Duodenal mucosa (tissue), 2 donors: ENCODE measurements at regions not wholly inside any gene's neighbourhood (a gene's known extent, or its start where the extent isn't known, plus 50 kb on each side); places are given as distances from the start of the nearest gene placed in this dataset.

Experiments used
- H3K27ac ChIP-seq: one replicate; pipeline ENCODE4 v1.7.0; 2013; ENCODE audit warnings: low read depth, low read length
- H3K27me3 ChIP-seq, 2 donors: one replicate each; pipeline ENCODE4 v1.7.0; 2013; ENCODE audit warnings: low read length in 2 of 2, control low read depth in 1 of 2; ENCODE audit not compliant: insufficient read depth in 2 of 2, control insufficient read depth in 1 of 2
- H3K36me3 ChIP-seq, 2 donors: one replicate each; pipeline ENCODE4 v1.7.0; 2013; ENCODE audit warnings: low read length in 2 of 2, control low read depth in 1 of 2; ENCODE audit not compliant: insufficient read depth in 2 of 2, control insufficient read depth in 1 of 2
- H3K4me1 ChIP-seq, 2 donors: one replicate each; pipeline ENCODE4 v1.7.0; 2013; ENCODE audit warnings: low read length in 2 of 2, control low read depth in 1 of 2; ENCODE audit not compliant: insufficient read depth in 2 of 2, control insufficient read depth in 1 of 2
- H3K4me3 ChIP-seq, 2 donors: one replicate each; pipeline ENCODE4 v1.7.0; 2013; ENCODE audit warnings: low read length in 2 of 2, low read depth in 1 of 2
- H3K9ac ChIP-seq, 2 donors: one replicate each; pipeline ENCODE4 v1.7.0; 2013; ENCODE audit warnings: low read length in 2 of 2, low read depth in 1 of 2
- H3K9me3 ChIP-seq, 2 donors: one replicate each; pipeline ENCODE4 v1.7.0; 2013; ENCODE audit warnings: low read length in 2 of 2, control low read depth in 1 of 2; ENCODE audit not compliant: control insufficient read depth in 1 of 2

DNA sequence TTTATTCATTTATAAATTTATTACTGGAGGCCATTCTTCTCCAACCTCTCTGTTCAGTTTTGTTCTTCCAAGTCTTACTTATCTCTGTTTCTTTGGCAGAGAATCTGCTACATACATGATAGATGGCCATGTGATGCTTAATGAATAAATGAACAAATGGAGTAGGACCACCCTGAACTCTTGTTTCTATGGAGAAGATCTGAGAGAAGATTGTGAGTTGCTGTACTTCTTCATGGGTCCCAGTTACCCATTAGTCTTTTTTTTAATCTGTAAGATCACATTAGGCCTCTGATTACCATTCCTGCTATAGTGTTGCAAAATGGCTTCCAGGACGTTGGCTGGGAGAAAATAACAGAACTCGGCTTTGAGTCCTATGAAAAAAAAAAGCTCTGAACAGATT is 191.9 kb upstream of the SYNPR start:
- Histone ChIP-seq H3K9me3 (no peaks in the 10 kb centered on the region), H3K36me3 (no peaks in the 10 kb centered on the region), H3K9ac (no peak overlapping the region), H3K27me3 (no peaks in the 10 kb centered on the region), H3K4me1 (no peaks in the 10 kb centered on the region), H3K27ac (no peak overlapping the region), H3K4me3 (no peak overlapping the region)

DNA sequence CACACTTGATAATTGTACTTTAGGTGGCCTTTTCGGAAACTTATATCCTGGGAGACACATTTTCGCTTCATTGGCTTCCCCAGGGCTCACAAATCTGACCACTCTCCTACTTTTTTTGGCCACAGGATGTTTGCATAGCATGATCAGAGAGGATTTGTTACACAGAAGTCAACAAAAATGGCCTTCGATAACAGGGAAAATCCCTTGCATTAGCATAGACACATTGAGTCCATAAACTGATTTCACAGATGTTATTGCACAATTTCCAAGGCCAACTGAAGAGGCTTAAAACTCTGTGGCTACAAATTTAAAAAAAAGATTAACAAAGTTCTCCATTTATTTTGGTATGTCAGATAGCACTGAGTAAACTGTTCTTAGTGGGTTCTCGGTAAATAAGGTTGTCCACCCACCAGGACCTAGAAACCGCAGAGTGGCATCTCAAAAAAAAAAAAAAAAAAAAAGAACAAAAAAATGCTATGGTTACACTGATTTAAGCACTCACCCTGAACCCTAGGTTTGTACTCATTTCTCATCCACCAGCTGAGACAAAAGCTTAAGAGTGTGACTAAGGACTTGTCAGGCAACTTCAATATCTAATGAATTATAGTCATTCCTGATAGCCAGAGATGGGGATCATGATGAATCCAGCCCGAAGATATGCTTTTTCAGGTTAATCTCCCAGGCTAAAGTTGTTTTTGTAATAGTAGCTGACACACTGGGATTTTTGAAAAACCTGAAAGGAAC is 188.9 kb upstream of the SYNPR start:
- Histone ChIP-seq H3K27ac (no peak overlapping the region), H3K9me3 (no peaks in the 10 kb centered on the region), H3K27me3 (no peaks in the 10 kb centered on the region), H3K36me3 (no peaks in the 10 kb centered on the region), H3K4me3 (no peak overlapping the region), H3K4me1 (no peaks in the 10 kb centered on the region), H3K9ac (no peak overlapping the region)

DNA sequence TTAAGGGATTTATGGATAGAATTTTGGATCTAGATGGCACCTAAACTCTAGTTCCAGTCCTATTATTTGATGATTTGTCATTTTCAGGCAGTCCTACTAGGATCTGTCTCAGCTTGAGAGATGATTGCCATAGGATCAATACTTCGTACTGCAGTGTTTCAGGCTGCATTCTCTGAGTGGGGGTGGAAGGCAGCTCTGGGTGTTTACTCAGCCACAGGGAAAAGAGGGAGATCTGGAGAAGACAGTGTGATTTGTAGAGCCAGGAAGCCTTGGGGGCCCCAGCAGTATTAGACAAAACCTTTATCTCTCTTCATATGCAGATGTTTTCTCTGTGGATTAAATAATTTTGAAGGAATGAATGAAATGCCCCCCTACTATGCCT is 188.4 kb upstream of the SYNPR start:
- Histone ChIP-seq H3K27ac (no peak overlapping the region), H3K36me3 (no peaks in the 10 kb centered on the region), H3K4me1 (no peaks in the 10 kb centered on the region), H3K4me3 (no peak overlapping the region), H3K9me3 (no peaks in the 10 kb centered on the region), H3K9ac (no peak overlapping the region), H3K27me3 (no peaks in the 10 kb centered on the region)

DNA sequence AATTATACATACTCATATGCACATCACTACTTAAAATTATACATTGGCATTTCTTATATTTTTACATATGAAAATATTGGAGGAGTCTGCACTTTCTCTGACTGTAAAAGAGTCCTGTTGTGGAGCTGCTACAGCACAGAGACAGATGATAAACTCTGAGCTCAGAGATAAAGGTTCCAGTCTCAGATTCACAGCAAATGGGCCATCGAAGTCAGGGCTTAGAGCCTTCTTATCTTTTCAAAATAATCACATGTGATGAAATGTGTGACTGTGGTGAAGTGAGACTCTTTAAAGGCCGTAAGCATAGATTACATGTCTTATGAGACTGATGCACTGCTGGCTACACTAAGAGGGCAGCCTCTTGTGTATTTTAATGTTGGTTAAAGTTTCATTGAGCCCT is 187.5 kb upstream of the SYNPR start:
- Histone ChIP-seq H3K9ac (no peak overlapping the region), H3K36me3 (no peaks in the 10 kb centered on the region), H3K4me1 (no peaks in the 10 kb centered on the region), H3K4me3 (no peak overlapping the region), H3K9me3 (no peaks in the 10 kb centered on the region), H3K27me3 (no peaks in the 10 kb centered on the region), H3K27ac (no peak overlapping the region)

DNA sequence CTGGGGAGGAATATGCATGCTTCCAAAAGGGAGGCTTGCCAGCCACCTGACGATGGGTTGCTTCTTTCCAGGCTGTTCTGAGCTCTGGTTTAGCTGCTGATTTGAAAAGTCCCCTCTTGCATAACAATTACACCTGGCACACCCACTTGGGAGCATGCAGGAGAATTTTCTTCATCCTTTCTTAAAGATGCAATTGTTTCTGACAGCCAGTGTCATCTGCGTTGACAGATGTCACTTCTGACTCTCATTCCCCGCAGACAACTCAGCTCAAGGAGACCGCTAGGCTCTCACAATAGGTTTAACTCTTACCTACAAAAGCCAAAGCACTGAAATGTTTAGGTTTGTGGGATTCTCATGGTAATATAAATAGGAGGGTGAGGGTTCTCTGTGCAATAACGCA is 185.6 kb upstream of the SYNPR start:
- no peaks in the 10 kb centered on the region for H3K36me3 ChIP-seq
- H3K4me1 ChIP-seq: no peaks in the 10 kb centered on the region
- H3K9ac ChIP-seq: no peak overlapping the region
- H3K27ac ChIP-seq: no peak overlapping the region
- no peak overlapping the region for H3K4me3 ChIP-seq
- no peaks in the 10 kb centered on the region for H3K9me3 ChIP-seq
- H3K27me3 ChIP-seq: no peaks in the 10 kb centered on the region

DNA sequence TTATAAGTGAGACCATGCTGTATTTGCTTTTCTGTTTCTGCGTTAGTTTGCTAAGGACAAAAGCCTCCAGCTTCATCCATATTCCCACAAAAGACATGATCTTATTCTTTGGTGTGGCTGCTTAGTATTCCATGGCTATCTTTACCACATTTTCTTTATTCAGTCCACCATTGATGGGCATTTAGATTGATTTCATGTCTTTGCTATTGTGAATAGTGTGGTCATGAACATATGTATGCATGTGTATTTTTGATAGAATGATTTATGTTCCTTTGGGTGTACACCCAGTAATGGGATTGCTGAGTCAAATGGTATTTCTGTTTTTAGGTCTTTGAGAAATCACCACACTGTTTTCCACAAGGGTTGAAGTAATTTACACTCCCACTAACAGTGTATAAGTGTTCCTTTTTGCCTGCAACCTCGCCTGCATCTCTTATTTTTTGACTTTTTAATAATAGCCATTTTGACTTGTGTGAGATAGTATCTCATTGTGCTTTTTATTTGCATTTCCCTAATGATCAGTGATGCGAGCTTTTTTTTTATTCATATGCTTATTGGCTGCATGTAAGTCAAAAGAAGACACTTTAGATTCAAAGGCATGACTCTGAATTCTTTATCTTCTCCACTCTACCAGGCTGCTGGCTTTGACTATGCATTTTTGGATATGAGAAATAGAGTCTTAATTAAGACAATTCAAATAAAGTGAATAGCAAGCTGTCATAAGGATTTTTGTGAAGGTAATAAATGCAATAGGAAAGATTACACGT is 183.3 kb upstream of the SYNPR start:
- no peak overlapping the region for H3K27ac ChIP-seq

DNA sequence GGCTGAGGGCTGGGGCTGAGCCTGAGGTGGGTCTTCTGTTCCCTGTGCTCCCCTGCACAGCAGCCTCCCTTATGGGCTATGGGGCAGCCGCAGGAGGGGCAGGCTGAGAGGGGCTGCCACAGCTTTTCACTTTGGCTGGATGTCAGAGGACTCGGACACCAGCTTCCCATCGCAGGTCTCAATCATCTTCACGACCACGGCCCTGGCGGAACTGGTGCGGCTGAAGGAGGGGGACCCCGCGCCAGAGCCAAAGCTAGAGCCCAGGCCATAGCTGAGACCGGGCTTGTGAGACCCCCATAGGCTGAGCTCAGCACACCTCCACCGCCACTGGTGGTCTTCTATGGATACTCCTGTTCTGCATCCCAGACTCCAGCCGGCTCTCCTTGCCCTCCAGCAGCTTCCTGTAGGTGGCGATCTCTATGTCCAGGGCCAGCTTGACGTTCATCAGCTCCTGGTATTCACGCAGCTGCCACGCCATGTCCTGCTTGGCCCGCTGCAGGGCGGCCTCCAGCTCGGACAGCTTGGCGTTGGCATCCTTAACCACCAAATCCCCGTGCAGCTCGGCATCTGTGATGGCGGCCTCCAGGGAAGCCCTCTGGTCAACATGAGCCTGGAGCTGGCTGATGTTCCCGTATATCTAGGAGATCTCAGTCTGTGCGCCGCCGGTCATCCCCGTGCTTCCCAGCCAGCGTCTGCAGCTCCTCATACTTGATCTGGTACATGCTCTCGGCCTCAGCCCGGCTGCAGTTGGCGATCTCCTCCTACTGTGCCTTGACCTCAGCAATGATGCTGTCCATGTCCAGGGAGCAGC is 181.7 kb upstream of the SYNPR start:
- Histone ChIP-seq H3K36me3 (no peaks in the 10 kb centered on the region), H3K27me3 (no peaks in the 10 kb centered on the region), H3K9me3 (no peaks in the 10 kb centered on the region), H3K4me3 (no peak overlapping the region), H3K27ac (no peak overlapping the region), H3K9ac (no peak overlapping the region), H3K4me1 (no peaks in the 10 kb centered on the region)

More for the DNA sequence above, 183.3 kb upstream of the SYNPR start:
- no peak overlapping the region for H3K4me3 ChIP-seq
- H3K9ac ChIP-seq: no peak overlapping the region
- no peaks in the 10 kb centered on the region for H3K27me3 ChIP-seq
- no peaks in the 10 kb centered on the region for H3K36me3 ChIP-seq
- no peaks in the 10 kb centered on the region for H3K9me3 ChIP-seq
- no peaks in the 10 kb centered on the region for H3K4me1 ChIP-seq

DNA sequence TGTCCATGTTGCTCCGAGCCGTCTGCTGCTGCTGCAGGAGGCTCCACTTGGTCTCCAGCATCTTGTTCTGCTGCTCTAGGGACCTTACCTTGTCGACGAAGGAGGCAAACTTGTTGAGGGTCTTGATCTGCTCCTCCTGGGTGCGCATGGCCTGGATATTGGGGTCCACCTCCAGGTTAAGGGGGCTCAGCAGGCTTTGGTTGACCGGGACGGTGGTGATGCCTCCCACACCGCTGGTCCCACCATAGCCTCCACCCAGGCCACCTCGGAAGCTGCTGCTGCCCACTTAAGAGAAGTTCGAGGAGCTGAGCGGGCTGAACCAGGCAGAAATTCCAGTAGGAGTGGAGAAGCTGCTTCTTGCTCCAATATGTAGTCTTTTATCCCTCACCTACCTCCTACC is 180.7 kb upstream of the SYNPR start:
- no peak overlapping the region for H3K4me3 ChIP-seq
- no peaks in the 10 kb centered on the region for H3K27me3 ChIP-seq
- H3K9me3 ChIP-seq: no peaks in the 10 kb centered on the region
- H3K9ac ChIP-seq: no peak overlapping the region
- no peaks in the 10 kb centered on the region for H3K4me1 ChIP-seq
- no peaks in the 10 kb centered on the region for H3K36me3 ChIP-seq
- H3K27ac ChIP-seq: no peak overlapping the region

DNA sequence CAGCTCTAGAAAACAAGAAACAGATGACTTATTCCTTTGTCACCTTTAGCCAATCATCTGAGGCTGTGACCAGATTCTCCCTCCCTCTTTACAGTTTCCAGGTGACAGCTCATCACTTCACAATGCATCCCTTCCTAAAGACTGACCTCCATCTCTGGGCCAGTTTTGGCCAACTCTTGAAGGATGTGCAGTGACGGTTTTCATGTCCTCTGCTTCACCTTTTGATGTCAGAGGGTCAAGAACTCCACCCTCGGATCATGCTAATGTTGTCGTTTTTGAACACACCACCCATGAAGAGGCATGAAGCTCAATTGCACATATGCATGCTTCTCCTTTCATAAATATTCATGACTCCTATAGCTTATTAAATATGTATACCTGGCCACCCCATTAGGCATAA is 161.2 kb upstream of the SYNPR start:
- Histone ChIP-seq H3K4me1 (no peaks in the 10 kb centered on the region), H3K27ac (no peak overlapping the region), H3K27me3 (no peaks in the 10 kb centered on the region), H3K36me3 (no peaks in the 10 kb centered on the region), H3K4me3 (no peak overlapping the region), H3K9me3 (no peaks in the 10 kb centered on the region), H3K9ac (no peak overlapping the region)

DNA sequence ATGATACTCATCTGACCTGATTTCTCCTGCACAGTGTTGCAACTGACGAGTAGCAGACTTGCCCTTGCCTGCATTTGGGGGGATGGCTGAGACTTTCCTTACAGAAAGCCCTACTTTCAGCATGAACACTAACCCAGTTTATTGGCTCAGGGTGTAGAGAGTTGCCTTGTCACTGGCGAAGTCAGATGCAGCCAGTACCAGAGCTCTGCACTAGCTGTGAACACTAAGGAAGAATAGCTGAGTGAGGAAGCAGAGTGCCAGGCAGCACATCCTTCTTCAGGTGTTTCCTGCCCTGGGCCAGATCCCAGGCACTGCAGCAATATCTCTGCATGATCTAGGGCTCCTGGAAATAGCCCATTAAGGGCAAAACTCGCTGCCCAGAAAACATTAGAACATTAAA is 154.0 kb upstream of the SYNPR start:
- H3K36me3 ChIP-seq: no peaks in the 10 kb centered on the region
- no peak overlapping the region for H3K4me3 ChIP-seq
- H3K27ac ChIP-seq: no peak overlapping the region
- H3K4me1 ChIP-seq: no peaks in the 10 kb centered on the region
- H3K27me3 ChIP-seq: no peaks in the 10 kb centered on the region
- H3K9ac ChIP-seq: no peak overlapping the region
- no peaks in the 10 kb centered on the region for H3K9me3 ChIP-seq
